ENCODE measurements at regions not wholly inside any gene's neighbourhood (a gene's known extent, or its start where the extent isn't known, plus 50 kb on each side); places are given as distances from the start of the nearest gene placed in this dataset.

GRCh38 chr18:43914018-43914417, 636.7 kb upstream of the SYT4 start:
- TF ChIP-seq POLR2AphosphoS5 (IDR thresholded peaks at IDR 0.05; ENCODE audit: low read depth, low read length) (no peak), POLR2A (IDR thresholded peaks at IDR 0.05; ENCODE audit: low read depth, low read length) (no peak)
